NCI-H345 treated with DMSO at 0.1 percent for 48 hours (cell line): ENCODE measurements at regions not wholly inside any gene's neighbourhood (a gene's known extent, or its start where the extent isn't known, plus 50 kb on each side); places are given as distances from the start of the nearest gene placed in this dataset.
"Not testable (repeated sequence)": the region's sequence is repeated elsewhere in the genome, so short reads cannot be mapped to it uniquely, and the experiment has no call there.

Source experiments
- DNase-seq: peaks from one replicate; lab custom pipeline; 2025; ENCODE audit not compliant: unreplicated experiment; lab: John Stamatoyannopoulos, UW

GRCh38 chr12:5163661-5164060 is 120.0 kb downstream of the KCNA5 start:
- DNase-seq = no peak

- no peak for DNase-seq
Measured at GRCh38 chr12:5165296-5165970, 121.8 kb downstream of the KCNA5 start.

GRCh38 chr12:5166976-5167375 is 123.3 kb downstream of the KCNA5 start:
- no peak for DNase-seq

- DNase-seq = no peak
Measured at GRCh38 chr12:5168148-5168547, 124.5 kb downstream of the KCNA5 start.

GRCh38 chr12:5170844-5171243 is 127.2 kb downstream of the KCNA5 start:
- DNase-seq = peak; percentile 4

- DNase-seq = peak; percentile 18
Measured at GRCh38 chr12:5171701-5172100, 128.0 kb downstream of the KCNA5 start.

- no peak for DNase-seq
Measured at GRCh38 chr12:5172886-5173285, 129.2 kb downstream of the KCNA5 start.

GRCh38 chr12:5173511-5174011 is 129.9 kb downstream of the KCNA5 start:
- no peak for DNase-seq

GRCh38 chr12:5175415-5175814 is 131.7 kb downstream of the KCNA5 start:
- DNase-seq = not testable (repeated sequence)

- no peak for DNase-seq
Measured at GRCh38 chr12:5176036-5176435, 132.4 kb downstream of the KCNA5 start.

GRCh38 chr12:5177096-5177495 is 133.4 kb downstream of the KCNA5 start:
- DNase-seq = peak; percentile 1

GRCh38 chr12:5177731-5178130 is 134.1 kb downstream of the KCNA5 start:
- DNase-seq = no peak

GRCh38 chr12:5178571-5178970 is 134.9 kb downstream of the KCNA5 start:
- no peak for DNase-seq

GRCh38 chr12:5180496-5180895 is 136.8 kb downstream of the KCNA5 start:
- DNase-seq = no peak

- DNase-seq = no peak
Measured at GRCh38 chr12:5184186-5184585, 140.5 kb downstream of the KCNA5 start.

- no peak for DNase-seq
Measured at GRCh38 chr12:5185435-5186069, 141.9 kb downstream of the KCNA5 start.

- DNase-seq = no peak
Measured at GRCh38 chr12:5186715-5187114, 143.0 kb downstream of the KCNA5 start.

GRCh38 chr12:5187136-5187535 is 143.5 kb downstream of the KCNA5 start:
- DNase-seq = no peak

- no peak for DNase-seq
Measured at GRCh38 chr12:5188472-5188871, 144.8 kb downstream of the KCNA5 start.

GRCh38 chr12:5189173-5189572 is 145.5 kb downstream of the KCNA5 start:
- no peak for DNase-seq

GRCh38 chr12:5191803-5192538 is 148.3 kb downstream of the KCNA5 start:
- no peak for DNase-seq

- DNase-seq = no peak
Measured at GRCh38 chr12:5192726-5193125, 149.0 kb downstream of the KCNA5 start.
